Gastroesophageal sphincter (tissue), 4 donors: ENCODE measurements at regions not wholly inside any gene's neighbourhood (a gene's known extent, or its start where the extent isn't known, plus 50 kb on each side); places are given as distances from the start of the nearest gene placed in this dataset.

Source experiments
- ATAC-seq: fragments of 150-250 bp; one replicate; pipeline ENCODE4 v1.9.1; 2016; ENCODE audit warnings: mild to moderate bottlenecking, moderate library complexity
- H3K27ac ChIP-seq, 4 donors: fragments of 200-600 bp; sonication (generic) in 3 of 4; 1 replicate in 3 of 4; 2 replicates in 1 of 4; pipeline ENCODE4 v1.5.1; 2016 to 2019
- H3K27me3 ChIP-seq: fragments of 200-600 bp; sonication (generic); one replicate; pipeline ENCODE4 v1.5.1; 2019
- H3K36me3 ChIP-seq, 2 donors: fragments of 200-600 bp; sonication (generic); one replicate each; pipeline ENCODE4 v1.5.1; 2019; ENCODE audit warnings: control low read depth in 1 of 2
- H3K4me1 ChIP-seq, 3 donors: fragments of 200-600 bp; sonication (generic); 1 replicate in 2 of 3; 2 replicates in 1 of 3; pipeline ENCODE4 v1.5.1; 2016 to 2019; ENCODE audit warnings: control low read depth in 2 of 3
- H3K4me3 ChIP-seq, 2 donors: fragments of 200-600 bp; sonication (generic); one replicate each; pipeline ENCODE4 v1.5.1; 2019; ENCODE audit warnings: mild to moderate bottlenecking in 1 of 2, moderate library complexity in 1 of 2
- H3K9me3 ChIP-seq, 3 donors: fragments of 200-600 bp; sonication (generic); one replicate each; pipeline ENCODE4 v1.5.1; 2017 to 2019; ENCODE audit warnings: control low read depth in 2 of 3
- CTCF ChIP-seq, 4 experiments: fragments of 200-600 bp in 2 of 4; fragments of 450-650 bp in 2 of 4; sonication (generic) in 1 of 4; IDR thresholded peaks; one replicate each; pipeline ENCODE4 v1.5.1; 2017 to 2019; ENCODE audit warnings: antibody characterized with exemption in 4 of 4, mild to moderate bottlenecking in 2 of 4, moderate library complexity in 2 of 4
- EP300 ChIP-seq: sonication (generic); formaldehyde crosslinking; IDR thresholded peaks from one replicate; pipeline ENCODE4 v1.6.1; 2017; ENCODE audit warnings: antibody characterized with exemption, mild to moderate bottlenecking
- POLR2A ChIP-seq, 2 donors: fragments of 450-650 bp; IDR thresholded peaks; one replicate each; pipeline ENCODE4 v1.6.1; 2017; ENCODE audit warnings: antibody characterized with exemption in 2 of 2, mild to moderate bottlenecking in 2 of 2, moderate library complexity in 1 of 2
- POLR2AphosphoS5 ChIP-seq: sonication (generic); formaldehyde crosslinking; IDR thresholded peaks from one replicate; pipeline ENCODE4 v1.6.1; 2017; ENCODE audit warnings: antibody characterized with exemption
- WGBS, 2 donors: methylation state at CpG; one replicate each; pipeline ENCODE4 v1.1.5; 2018; ENCODE audit warnings: low coverage in 1 of 2; 5-methylcytosine and 5-hydroxymethylcytosine counted together

- no peak for ATAC-seq
- no peaks in the 10 kb centered on the region for H3K36me3 ChIP-seq
- no peaks in the 10 kb centered on the region for H3K4me1 ChIP-seq
- no peaks in the 10 kb centered on the region for H3K27me3 ChIP-seq
- no CpG with 5 or more reads among the region's 1 CpG for WGBS, 2 donors
- no peak for TF ChIP-seq CTCF (IDR thresholded peaks at IDR 0.05)
- TF ChIP-seq POLR2AphosphoS5 = no peak
- TF ChIP-seq EP300 = no peak
- no peak for TF ChIP-seq POLR2A (IDR thresholded peaks at IDR 0.05)
- no peak overlapping the region for H3K4me3 ChIP-seq
- H3K27ac ChIP-seq = no peak overlapping the region
- H3K9me3 ChIP-seq = no peaks in the 10 kb centered on the region
These were observed 110.3 kb upstream of the CNTN1 start for GRCh38 chr12:40581889-40582288.

GRCh38 chr12:40583743-40584142 lies 108.5 kb upstream of the CNTN1 start:
- Histone ChIP-seq H3K9me3 (no peaks in the 10 kb centered on the region), H3K36me3 (no peaks in the 10 kb centered on the region), H3K27ac (no peak overlapping the region), H3K4me3 (no peak overlapping the region), H3K4me1 (no peaks in the 10 kb centered on the region), H3K27me3 (no peaks in the 10 kb centered on the region)
- no peak for ATAC-seq
- TF ChIP-seq POLR2AphosphoS5 (no peak), EP300 (no peak), POLR2A (IDR thresholded peaks at IDR 0.05) (no peak), CTCF (IDR thresholded peaks at IDR 0.05) (no peak)

GRCh38 chr12:40584763-40585162 lies 107.5 kb upstream of the CNTN1 start:
- no peak overlapping the region for H3K4me3 ChIP-seq
- H3K9me3 ChIP-seq = no peaks in the 10 kb centered on the region
- no peaks in the 10 kb centered on the region for H3K27me3 ChIP-seq
- WGBS, 2 donors = 64 to 81% methylated on average over 2 of the region's 2 CpGs
- no peak for ATAC-seq
- no peak for TF ChIP-seq POLR2AphosphoS5
- TF ChIP-seq EP300 = no peak
- TF ChIP-seq CTCF (IDR thresholded peaks at IDR 0.05) = no peak
- no peak for TF ChIP-seq POLR2A (IDR thresholded peaks at IDR 0.05)
- H3K36me3 ChIP-seq = no peaks in the 10 kb centered on the region
- H3K27ac ChIP-seq = no peak overlapping the region
- no peaks in the 10 kb centered on the region for H3K4me1 ChIP-seq

DNA sequence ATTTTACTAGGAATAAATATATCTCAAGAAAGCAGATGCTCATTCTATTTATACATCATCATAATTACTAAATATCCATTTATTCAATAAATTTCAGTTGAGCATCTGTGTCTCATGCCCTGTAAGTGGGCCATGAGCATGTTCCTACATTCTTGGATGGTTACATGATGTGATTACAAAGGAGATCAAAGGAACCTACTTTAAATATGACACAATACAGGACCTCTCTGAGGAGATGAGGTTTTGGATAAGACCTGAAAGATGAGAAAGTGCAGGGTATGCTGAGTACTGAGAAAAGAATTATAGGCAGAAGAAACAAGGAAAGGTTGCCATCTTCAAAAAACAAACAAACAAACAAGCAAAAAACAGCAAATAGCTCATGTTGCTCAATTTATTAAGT lies 105.4 kb upstream of the CNTN1 start:
- Histone ChIP-seq H3K9me3 (no peaks in the 10 kb centered on the region), H3K4me3 (no peak overlapping the region), H3K27ac (no peak overlapping the region), H3K36me3 (no peaks in the 10 kb centered on the region), H3K4me1 (no peaks in the 10 kb centered on the region), H3K27me3 (no peaks in the 10 kb centered on the region)
- no peak for ATAC-seq
- TF ChIP-seq EP300 = no peak
- TF ChIP-seq POLR2AphosphoS5 = no peak
- TF ChIP-seq CTCF (IDR thresholded peaks at IDR 0.05) = no peak
- no peak for TF ChIP-seq POLR2A (IDR thresholded peaks at IDR 0.05)

- TF ChIP-seq CTCF (IDR thresholded peaks at IDR 0.05) (no peak), POLR2A (IDR thresholded peaks at IDR 0.05) (no peak)
- H3K4me1 ChIP-seq = no peaks in the 10 kb centered on the region
- ATAC-seq = no peak
- no peaks in the 10 kb centered on the region for H3K36me3 ChIP-seq
- no peaks in the 10 kb centered on the region for H3K27me3 ChIP-seq
- no peak overlapping the region for H3K4me3 ChIP-seq
- no peak overlapping the region for H3K27ac ChIP-seq
- no peaks in the 10 kb centered on the region for H3K9me3 ChIP-seq
These were observed 104.8 kb upstream of the CNTN1 start for GRCh38 chr12:40587421-40587820.
